ENCODE measurements at regions not wholly inside any gene's neighbourhood (a gene's known extent, or its start where the extent isn't known, plus 50 kb on each side); places are given as distances from the start of the nearest gene placed in this dataset.

GRCh38 chr7:113339661-113340060 lies 221.3 kb upstream of the SMIM30 start:
- TF ChIP-seq ZNF384 (IDR thresholded peaks at IDR 0.05) (no peak), FOXA1 (IDR thresholded peaks at IDR 0.05) (no peak), BHLHE40 (IDR thresholded peaks at IDR 0.05; ENCODE audit: borderline replicate concordance) (no peak), L3MBTL2 (conservative IDR thresholded peaks at IDR 0.05) (no peak), ELF4 (IDR thresholded peaks at IDR 0.05) (no peak), FOXM1 (IDR thresholded peaks at IDR 0.05; ENCODE audit: borderline replicate concordance) (no peak), ARNT (IDR thresholded peaks at IDR 0.05) (no peak)

All from HEK293T (cell line).